Chondrocyte (in vitro differentiated cells): ENCODE measurements at regions not wholly inside any gene's neighbourhood (a gene's known extent, or its start where the extent isn't known, plus 50 kb on each side); places are given as distances from the start of the nearest gene placed in this dataset.

ENCODE experiments used
- DNase-seq: peaks from one replicate; pipeline ENCODE4 v3.0.0; 2021; ENCODE audit warnings: mixed read lengths, low spot score
- H3K27ac Mint-ChIP-seq: one replicate; pipeline ENCODE4 v1.8.0; 2021; ENCODE audit warnings: mild to moderate bottlenecking, moderate library complexity, mixed read lengths; ENCODE audit not compliant: unreplicated experiment
- H3K27me3 Mint-ChIP-seq: 2 replicates; pipeline ENCODE4 v1.8.0; 2021; ENCODE audit warnings: low read depth, mixed read lengths
- H3K36me3 Mint-ChIP-seq: 2 replicates; pipeline ENCODE4 v1.8.0; 2021; ENCODE audit warnings: low read depth, mixed read lengths
- H3K4me1 Mint-ChIP-seq: 2 replicates; pipeline ENCODE4 v1.8.0; 2021; ENCODE audit warnings: low read depth, mild to moderate bottlenecking, mixed read lengths
- H3K4me3 Mint-ChIP-seq: one replicate; pipeline ENCODE4 v1.8.0; 2021; ENCODE audit warnings: mild to moderate bottlenecking, moderate library complexity, mixed read lengths; ENCODE audit not compliant: unreplicated experiment
- H3K9me3 Mint-ChIP-seq: 2 replicates; pipeline ENCODE4 v1.8.0; 2021; ENCODE audit warnings: low read depth, mixed read lengths
- TF ChIP-seq, protein P1 (sequence below): fragments of 200-600 bp; sonication (generic); IDR thresholded peaks from 2 replicates; pipeline ENCODE4 v1.5.0; 2021; ENCODE audit warnings: antibody characterized with exemption, mild to moderate bottlenecking, moderate library complexity

DNA sequence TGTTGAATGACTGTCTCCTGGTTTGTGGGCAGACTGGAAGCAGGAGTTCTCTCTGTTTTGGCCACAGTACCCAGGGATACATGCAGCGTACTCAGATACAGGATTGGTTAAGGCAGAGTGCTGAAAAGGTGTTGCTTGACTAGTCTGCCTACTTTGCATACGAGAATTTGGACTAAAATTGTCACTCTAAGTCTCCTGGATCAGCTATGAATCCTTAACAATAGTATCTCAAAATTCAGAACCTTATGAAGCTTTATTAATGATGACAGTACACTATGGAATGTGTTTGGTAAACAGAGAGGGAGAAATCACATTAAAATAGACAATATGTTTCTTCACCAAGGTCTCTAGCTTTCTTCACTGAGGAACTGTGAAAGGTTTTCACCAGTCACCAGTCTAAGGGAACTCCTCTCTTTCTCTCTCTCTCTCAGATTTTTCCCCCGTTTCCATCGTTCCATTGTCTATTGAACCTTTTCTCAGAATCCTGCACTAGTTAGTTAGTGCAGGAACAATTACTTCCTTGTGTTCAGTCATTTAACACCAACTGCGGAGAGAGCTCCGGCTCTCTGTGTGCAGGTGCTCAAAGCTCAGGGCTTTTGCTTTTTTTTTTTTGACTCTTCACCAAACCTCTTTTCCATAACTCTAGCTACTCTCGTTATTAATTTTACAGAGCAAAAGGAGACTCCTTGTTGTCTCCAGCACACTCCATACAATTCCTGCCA, 85.9 kb upstream of the FNDC3B start:
- DNase-seq = no peak
- H3K36me3 Mint-ChIP-seq = no peaks in the 10 kb centered on the region
- no peak overlapping the region for H3K4me3 Mint-ChIP-seq
- TF ChIP-seq, protein P1, sequence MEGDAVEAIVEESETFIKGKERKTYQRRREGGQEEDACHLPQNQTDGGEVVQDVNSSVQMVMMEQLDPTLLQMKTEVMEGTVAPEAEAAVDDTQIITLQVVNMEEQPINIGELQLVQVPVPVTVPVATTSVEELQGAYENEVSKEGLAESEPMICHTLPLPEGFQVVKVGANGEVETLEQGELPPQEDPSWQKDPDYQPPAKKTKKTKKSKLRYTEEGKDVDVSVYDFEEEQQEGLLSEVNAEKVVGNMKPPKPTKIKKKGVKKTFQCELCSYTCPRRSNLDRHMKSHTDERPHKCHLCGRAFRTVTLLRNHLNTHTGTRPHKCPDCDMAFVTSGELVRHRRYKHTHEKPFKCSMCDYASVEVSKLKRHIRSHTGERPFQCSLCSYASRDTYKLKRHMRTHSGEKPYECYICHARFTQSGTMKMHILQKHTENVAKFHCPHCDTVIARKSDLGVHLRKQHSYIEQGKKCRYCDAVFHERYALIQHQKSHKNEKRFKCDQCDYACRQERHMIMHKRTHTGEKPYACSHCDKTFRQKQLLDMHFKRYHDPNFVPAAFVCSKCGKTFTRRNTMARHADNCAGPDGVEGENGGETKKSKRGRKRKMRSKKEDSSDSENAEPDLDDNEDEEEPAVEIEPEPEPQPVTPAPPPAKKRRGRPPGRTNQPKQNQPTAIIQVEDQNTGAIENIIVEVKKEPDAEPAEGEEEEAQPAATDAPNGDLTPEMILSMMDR = no peak
- no peak overlapping the region for H3K27ac Mint-ChIP-seq
- H3K4me1 Mint-ChIP-seq = peaks cover 17% of the 10 kb centered on the region
- H3K27me3 Mint-ChIP-seq = no peaks in the 10 kb centered on the region
- H3K9me3 Mint-ChIP-seq = no peaks in the 10 kb centered on the region

DNA sequence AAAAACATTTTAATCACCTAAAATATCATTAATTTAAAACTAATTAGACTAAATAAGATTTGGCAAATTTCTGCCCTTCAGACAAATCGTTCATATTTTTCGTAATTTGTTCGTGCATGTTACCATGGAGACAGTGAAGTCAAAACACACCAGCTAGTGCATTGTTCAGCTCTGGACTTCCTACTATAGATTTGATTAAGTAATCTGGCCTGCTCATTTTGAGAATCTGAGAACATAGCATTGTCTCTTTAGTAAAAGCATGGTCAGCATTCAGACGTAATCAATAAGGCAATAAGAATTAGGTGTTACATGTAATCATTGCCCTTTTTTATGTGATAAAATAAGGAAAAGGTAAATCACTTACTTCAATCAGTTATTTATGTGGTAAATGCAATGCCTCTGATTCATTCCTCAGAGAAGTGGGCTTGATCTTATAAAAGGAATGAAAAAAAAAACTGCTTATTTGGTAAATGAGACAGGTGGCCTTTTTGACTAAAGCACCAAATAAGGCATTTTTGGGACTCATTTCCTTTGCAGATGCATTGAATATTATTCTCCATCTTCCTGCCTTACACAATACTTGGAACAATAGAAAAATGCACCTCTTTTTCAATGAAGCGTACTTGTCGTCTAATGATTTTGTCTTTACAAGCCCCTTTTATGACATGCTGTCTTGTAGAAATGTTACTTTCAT, 84.5 kb upstream of the FNDC3B start:
- H3K27me3 Mint-ChIP-seq = no peaks in the 10 kb centered on the region
- no peaks in the 10 kb centered on the region for H3K36me3 Mint-ChIP-seq
- TF ChIP-seq, protein P1 = no peak
- DNase-seq = no peak
- no peak overlapping the region for H3K4me3 Mint-ChIP-seq
- peaks cover 14% of the 10 kb centered on the region for H3K4me1 Mint-ChIP-seq
- no peaks in the 10 kb centered on the region for H3K9me3 Mint-ChIP-seq
- no peak overlapping the region for H3K27ac Mint-ChIP-seq

DNA sequence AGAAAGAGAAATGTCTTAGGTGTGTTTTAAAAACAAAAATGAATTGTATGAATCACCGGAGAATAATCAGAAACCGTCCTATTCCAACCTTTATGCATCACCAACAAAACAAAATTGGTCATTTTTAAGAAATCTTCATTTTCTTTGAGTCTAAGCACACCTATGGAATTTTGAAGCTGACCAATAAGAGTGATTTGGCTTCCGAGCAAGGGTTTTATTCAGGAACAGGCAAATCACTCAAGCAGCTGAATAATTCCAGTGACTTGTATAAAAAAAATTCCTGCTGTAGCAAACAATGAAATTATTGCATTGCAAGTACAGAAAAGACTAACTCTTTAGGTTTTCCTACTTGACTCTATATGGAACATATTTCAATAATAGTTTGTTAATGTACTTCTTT, 83.8 kb upstream of the FNDC3B start:
- Mint-ChIP-seq H3K27me3 (no peaks in the 10 kb centered on the region), H3K27ac (no peak overlapping the region), H3K4me1 (peaks cover 11% of the 10 kb centered on the region), H3K36me3 (no peaks in the 10 kb centered on the region), H3K4me3 (no peak overlapping the region), H3K9me3 (no peaks in the 10 kb centered on the region)
- no peak for DNase-seq
- TF ChIP-seq, protein P1 = no peak

DNA sequence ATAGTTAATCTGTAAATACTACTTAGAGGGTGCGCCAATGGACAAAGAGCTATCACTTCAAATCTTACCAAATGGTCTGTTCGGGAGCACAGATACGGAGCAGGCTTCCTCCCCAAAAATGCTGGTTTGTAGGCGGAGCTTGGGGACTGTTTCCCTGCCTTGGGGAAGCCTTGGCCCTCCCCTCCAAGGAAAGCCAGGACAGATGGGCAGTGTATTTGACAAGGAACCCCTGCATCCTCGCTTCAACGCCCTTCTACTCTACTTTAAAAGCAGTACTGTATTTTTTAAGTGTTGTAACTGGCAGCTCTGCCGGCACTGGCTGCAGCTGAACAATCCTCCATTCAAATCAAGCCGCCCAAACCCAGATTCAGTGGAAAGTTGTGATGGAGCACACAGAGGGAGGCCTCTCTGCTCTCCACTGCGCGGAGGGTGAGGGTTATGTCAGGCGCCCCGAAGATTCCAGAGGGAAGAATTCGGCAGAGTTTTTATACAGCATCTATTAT, 83.1 kb upstream of the FNDC3B start:
- no peak overlapping the region for H3K4me3 Mint-ChIP-seq
- DNase-seq = no peak
- H3K27me3 Mint-ChIP-seq = no peaks in the 10 kb centered on the region
- no peaks in the 10 kb centered on the region for H3K36me3 Mint-ChIP-seq
- TF ChIP-seq, protein P1 = no peak
- H3K27ac Mint-ChIP-seq = no peak overlapping the region
- peaks cover 7% of the 10 kb centered on the region for H3K4me1 Mint-ChIP-seq
- H3K9me3 Mint-ChIP-seq = no peaks in the 10 kb centered on the region

DNA sequence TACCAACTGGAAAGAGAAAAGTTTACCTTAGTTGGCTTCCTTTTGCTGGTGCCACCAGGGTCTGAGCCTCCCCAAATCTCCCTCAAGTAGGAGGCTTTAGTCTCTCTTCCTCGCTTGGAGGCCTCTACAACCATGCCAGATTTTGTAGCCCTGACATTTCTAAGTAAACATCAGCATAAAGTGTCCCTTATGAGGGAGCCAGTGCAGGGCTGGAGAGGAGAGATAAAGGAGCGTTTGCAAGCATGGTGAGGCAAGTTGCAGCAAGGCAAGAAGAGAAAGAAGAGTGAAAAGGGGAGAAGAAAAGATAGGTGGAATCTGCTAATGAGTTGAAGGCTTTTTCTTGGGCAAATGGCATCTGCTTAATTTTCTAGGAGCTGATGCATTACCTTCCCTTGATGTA, 82.7 kb upstream of the FNDC3B start:
- Mint-ChIP-seq H3K36me3 (peaks cover 1% of the 10 kb centered on the region), H3K9me3 (no peaks in the 10 kb centered on the region), H3K27ac (no peak overlapping the region), H3K4me3 (no peak overlapping the region), H3K27me3 (no peaks in the 10 kb centered on the region), H3K4me1 (peaks cover 7% of the 10 kb centered on the region)
- no peak for DNase-seq
- TF ChIP-seq, protein P1 = no peak
